ENCODE measurements at regions not wholly inside any gene's neighbourhood (a gene's known extent, or its start where the extent isn't known, plus 50 kb on each side); places are given as distances from the start of the nearest gene placed in this dataset.

DNA sequence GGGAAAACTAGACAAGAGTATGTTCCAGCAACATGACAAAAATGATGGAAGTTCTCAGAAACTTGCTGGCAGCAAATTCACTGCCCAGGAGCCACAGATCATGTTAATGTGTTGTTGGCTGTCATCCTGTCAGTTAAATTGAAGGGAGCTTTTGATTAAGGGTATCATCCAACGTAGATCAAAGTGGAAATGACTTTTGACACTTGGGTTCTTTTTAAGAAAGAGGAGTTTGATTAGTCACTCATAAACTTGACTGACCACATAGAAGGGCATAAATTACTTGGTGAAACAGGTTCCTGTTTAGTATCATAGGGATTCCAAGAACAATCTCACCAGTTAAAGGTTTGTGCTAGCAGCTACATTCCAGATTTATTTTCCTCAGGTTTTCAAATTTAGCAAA, 288.7 kb downstream of the CSNK1G3 start:
- no peak for ATAC-seq
- TF ChIP-seq ZC3H10 (CRISPR knock-in tag; IDR thresholded peaks at IDR 0.05) (peak; percentile 52; the same call in 1 of the 2 replicates), ZNF70 (CRISPR knock-in tag; IDR thresholded peaks at IDR 0.05) (no peak), ISL1 (CRISPR knock-in tag; IDR thresholded peaks at IDR 0.05) (peak; percentile 65), ZNF565 (CRISPR knock-in tag; conservative IDR thresholded peaks at IDR 0.05; ENCODE audit: low read depth) (no peak)

GRCh38 chr5:123795688-123796087, 283.7 kb downstream of the CSNK1G3 start:
- ATAC-seq: no peak
- TF ChIP-seq ARNTL (CRISPR knock-in tag; IDR thresholded peaks at IDR 0.05; ENCODE audit: borderline replicate concordance, low read depth) (no peak), BACH2 (CRISPR knock-in tag; IDR thresholded peaks at IDR 0.05; ENCODE audit: borderline replicate concordance) (no peak), ISL1 (CRISPR knock-in tag; IDR thresholded peaks at IDR 0.05) (no peak), CREB5 (CRISPR knock-in tag; IDR thresholded peaks at IDR 0.05; ENCODE audit: low read depth) (no peak), ZFP30 (CRISPR knock-in tag; IDR thresholded peaks at IDR 0.05) (no peak), ZFP3 (CRISPR knock-in tag; IDR thresholded peaks at IDR 0.05) (no peak), RARB (CRISPR knock-in tag; IDR thresholded peaks at IDR 0.05) (no peak), CSDC2 (CRISPR knock-in tag; IDR thresholded peaks at IDR 0.05) (no peak), TCF4 (CRISPR knock-in tag; IDR thresholded peaks at IDR 0.05; ENCODE audit: borderline replicate concordance) (no peak), ZNF8 (CRISPR knock-in tag; IDR thresholded peaks at IDR 0.05) (no peak), SNAI2 (CRISPR knock-in tag; IDR thresholded peaks at IDR 0.05) (no peak), GLIS3 (CRISPR knock-in tag; IDR thresholded peaks at IDR 0.05) (no peak), OSR1 (CRISPR knock-in tag; IDR thresholded peaks at IDR 0.05) (no peak), ZC3H10 (CRISPR knock-in tag; IDR thresholded peaks at IDR 0.05) (no peak), TOX (CRISPR knock-in tag; IDR thresholded peaks at IDR 0.05; ENCODE audit: borderline replicate concordance) (no peak)
- TF ChIP-seq, protein P1, sequence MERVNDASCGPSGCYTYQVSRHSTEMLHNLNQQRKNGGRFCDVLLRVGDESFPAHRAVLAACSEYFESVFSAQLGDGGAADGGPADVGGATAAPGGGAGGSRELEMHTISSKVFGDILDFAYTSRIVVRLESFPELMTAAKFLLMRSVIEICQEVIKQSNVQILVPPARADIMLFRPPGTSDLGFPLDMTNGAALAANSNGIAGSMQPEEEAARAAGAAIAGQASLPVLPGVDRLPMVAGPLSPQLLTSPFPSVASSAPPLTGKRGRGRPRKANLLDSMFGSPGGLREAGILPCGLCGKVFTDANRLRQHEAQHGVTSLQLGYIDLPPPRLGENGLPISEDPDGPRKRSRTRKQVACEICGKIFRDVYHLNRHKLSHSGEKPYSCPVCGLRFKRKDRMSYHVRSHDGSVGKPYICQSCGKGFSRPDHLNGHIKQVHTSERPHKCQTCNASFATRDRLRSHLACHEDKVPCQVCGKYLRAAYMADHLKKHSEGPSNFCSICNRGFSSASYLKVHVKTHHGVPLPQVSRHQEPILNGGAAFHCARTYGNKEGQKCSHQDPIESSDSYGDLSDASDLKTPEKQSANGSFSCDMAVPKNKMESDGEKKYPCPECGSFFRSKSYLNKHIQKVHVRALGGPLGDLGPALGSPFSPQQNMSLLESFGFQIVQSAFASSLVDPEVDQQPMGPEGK (CRISPR knock-in tag; IDR thresholded peaks at IDR 0.05; ENCODE audit: borderline replicate concordance): no peak
- TF ChIP-seq, protein P2, sequence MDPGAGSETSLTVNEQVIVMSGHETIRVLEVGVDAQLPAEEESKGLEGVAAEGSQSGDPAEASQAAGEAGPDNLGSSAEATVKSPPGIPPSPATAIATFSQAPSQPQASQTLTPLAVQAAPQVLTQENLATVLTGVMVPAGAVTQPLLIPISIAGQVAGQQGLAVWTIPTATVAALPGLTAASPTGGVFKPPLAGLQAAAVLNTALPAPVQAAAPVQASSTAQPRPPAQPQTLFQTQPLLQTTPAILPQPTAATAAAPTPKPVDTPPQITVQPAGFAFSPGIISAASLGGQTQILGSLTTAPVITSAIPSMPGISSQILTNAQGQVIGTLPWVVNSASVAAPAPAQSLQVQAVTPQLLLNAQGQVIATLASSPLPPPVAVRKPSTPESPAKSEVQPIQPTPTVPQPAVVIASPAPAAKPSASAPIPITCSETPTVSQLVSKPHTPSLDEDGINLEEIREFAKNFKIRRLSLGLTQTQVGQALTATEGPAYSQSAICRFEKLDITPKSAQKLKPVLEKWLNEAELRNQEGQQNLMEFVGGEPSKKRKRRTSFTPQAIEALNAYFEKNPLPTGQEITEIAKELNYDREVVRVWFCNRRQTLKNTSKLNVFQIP (CRISPR knock-in tag; IDR thresholded peaks at IDR 0.05; ENCODE audit: borderline replicate concordance, low read depth): no peak
- TF ChIP-seq, protein P3, sequence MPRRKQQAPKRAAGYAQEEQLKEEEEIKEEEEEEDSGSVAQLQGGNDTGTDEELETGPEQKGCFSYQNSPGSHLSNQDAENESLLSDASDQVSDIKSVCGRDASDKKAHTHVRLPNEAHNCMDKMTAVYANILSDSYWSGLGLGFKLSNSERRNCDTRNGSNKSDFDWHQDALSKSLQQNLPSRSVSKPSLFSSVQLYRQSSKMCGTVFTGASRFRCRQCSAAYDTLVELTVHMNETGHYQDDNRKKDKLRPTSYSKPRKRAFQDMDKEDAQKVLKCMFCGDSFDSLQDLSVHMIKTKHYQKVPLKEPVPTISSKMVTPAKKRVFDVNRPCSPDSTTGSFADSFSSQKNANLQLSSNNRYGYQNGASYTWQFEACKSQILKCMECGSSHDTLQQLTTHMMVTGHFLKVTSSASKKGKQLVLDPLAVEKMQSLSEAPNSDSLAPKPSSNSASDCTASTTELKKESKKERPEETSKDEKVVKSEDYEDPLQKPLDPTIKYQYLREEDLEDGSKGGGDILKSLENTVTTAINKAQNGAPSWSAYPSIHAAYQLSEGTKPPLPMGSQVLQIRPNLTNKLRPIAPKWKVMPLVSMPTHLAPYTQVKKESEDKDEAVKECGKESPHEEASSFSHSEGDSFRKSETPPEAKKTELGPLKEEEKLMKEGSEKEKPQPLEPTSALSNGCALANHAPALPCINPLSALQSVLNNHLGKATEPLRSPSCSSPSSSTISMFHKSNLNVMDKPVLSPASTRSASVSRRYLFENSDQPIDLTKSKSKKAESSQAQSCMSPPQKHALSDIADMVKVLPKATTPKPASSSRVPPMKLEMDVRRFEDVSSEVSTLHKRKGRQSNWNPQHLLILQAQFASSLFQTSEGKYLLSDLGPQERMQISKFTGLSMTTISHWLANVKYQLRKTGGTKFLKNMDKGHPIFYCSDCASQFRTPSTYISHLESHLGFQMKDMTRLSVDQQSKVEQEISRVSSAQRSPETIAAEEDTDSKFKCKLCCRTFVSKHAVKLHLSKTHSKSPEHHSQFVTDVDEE (CRISPR knock-in tag; IDR thresholded peaks at IDR 0.05): no peak
- TF ChIP-seq, protein P4, sequence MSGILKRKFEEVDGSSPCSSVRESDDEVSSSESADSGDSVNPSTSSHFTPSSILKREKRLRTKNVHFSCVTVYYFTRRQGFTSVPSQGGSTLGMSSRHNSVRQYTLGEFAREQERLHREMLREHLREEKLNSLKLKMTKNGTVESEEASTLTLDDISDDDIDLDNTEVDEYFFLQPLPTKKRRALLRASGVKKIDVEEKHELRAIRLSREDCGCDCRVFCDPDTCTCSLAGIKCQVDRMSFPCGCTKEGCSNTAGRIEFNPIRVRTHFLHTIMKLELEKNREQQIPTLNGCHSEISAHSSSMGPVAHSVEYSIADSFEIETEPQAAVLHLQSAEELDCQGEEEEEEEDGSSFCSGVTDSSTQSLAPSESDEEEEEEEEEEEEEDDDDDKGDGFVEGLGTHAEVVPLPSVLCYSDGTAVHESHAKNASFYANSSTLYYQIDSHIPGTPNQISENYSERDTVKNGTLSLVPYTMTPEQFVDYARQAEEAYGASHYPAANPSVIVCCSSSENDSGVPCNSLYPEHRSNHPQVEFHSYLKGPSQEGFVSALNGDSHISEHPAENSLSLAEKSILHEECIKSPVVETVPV (CRISPR knock-in tag; IDR thresholded peaks at IDR 0.05): no peak

GRCh38 chr5:123790226-123790625, 278.2 kb downstream of the CSNK1G3 start:
- no peak for ATAC-seq
- no peak for TF ChIP-seq ZNF70 (CRISPR knock-in tag; IDR thresholded peaks at IDR 0.05)
- no peak for TF ChIP-seq ARNTL (CRISPR knock-in tag; IDR thresholded peaks at IDR 0.05; ENCODE audit: borderline replicate concordance, low read depth)
- TF ChIP-seq BACH2 (CRISPR knock-in tag; IDR thresholded peaks at IDR 0.05; ENCODE audit: borderline replicate concordance): no peak
- TF ChIP-seq, protein P2 (CRISPR knock-in tag; IDR thresholded peaks at IDR 0.05; ENCODE audit: borderline replicate concordance, low read depth): no peak
